Adipocyte (in vitro differentiated cells): ENCODE measurements at regions not wholly inside any gene's neighbourhood (a gene's known extent, or its start where the extent isn't known, plus 50 kb on each side); places are given as distances from the start of the nearest gene placed in this dataset.
"Not testable (repeated sequence)": the region's sequence is repeated elsewhere in the genome, so short reads cannot be mapped to it uniquely, and the experiment has no call there.

Experiments used
- DNase-seq: peaks from one replicate; pipeline ENCODE4 v3.0.0-alpha.2; 2015; ENCODE audit warnings: low read depth
- H3K27me3 ChIP-seq: replicated peaks from 2 replicates; pipeline ENCODE4 v1.7.0; 2013; ENCODE audit warnings: mild to moderate bottlenecking, low read length, moderate library complexity; ENCODE audit not compliant: control insufficient read depth, insufficient read depth
- H3K36me3 ChIP-seq: 2 replicates; pipeline ENCODE4 v1.7.0; 2013; ENCODE audit warnings: low read length, mild to moderate bottlenecking, moderate library complexity; ENCODE audit not compliant: control insufficient read depth, insufficient read depth, severe bottlenecking
- H3K4me1 ChIP-seq: 2 replicates; pipeline ENCODE4 v1.7.0; 2013; ENCODE audit warnings: mild to moderate bottlenecking, low read length, moderate library complexity; ENCODE audit not compliant: control insufficient read depth, insufficient read depth
- H3K4me3 ChIP-seq: 2 replicates; pipeline ENCODE4 v1.7.0; 2013; ENCODE audit warnings: mild to moderate bottlenecking, low read length, moderate library complexity
- H3K9ac ChIP-seq: 2 replicates; pipeline ENCODE4 v1.7.0; 2013; ENCODE audit warnings: mild to moderate bottlenecking, low read length, moderate library complexity
- H3K9me3 ChIP-seq: 2 replicates; pipeline ENCODE4 v1.7.0; 2013; ENCODE audit warnings: mild to moderate bottlenecking, low read length, moderate library complexity; ENCODE audit not compliant: control insufficient read depth

- no peaks in the 10 kb centered on the region for H3K36me3 ChIP-seq
- no peaks in the 10 kb centered on the region for H3K27me3 ChIP-seq
- H3K9me3 ChIP-seq: no peaks in the 10 kb centered on the region
- H3K9ac ChIP-seq: no peak overlapping the region
- H3K4me3 ChIP-seq: no peak overlapping the region
- H3K4me1 ChIP-seq: no peaks in the 10 kb centered on the region
- no peak for DNase-seq
Observed at GRCh38 chr9:74122661-74123060, 374.5 kb upstream of the RORB start.

DNA sequence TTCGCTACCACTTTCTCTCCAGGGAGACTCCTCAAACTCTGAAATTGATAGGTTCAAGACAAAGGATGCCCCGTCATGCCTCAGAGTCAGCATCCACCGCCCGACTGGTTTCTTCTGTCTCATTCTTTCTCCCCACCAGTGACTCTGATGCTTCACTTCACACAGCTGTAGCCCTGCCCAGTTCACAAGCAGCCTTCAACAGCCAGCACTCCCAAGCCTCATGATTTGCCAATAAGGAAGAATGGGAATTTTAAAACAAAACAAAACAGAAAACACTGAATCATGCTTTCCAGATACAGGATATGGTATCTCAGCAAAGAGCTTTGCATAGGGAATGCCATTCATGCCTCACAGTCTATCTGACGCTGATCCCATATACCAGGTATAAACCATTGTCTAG lies 371.2 kb upstream of the RORB start:
- no peaks in the 10 kb centered on the region for H3K36me3 ChIP-seq
- no peak overlapping the region for H3K9ac ChIP-seq
- H3K9me3 ChIP-seq: no peaks in the 10 kb centered on the region
- H3K27me3 ChIP-seq: no peaks in the 10 kb centered on the region
- no peak overlapping the region for H3K4me3 ChIP-seq
- no peaks in the 10 kb centered on the region for H3K4me1 ChIP-seq
- peak; percentile 1 for DNase-seq

DNA sequence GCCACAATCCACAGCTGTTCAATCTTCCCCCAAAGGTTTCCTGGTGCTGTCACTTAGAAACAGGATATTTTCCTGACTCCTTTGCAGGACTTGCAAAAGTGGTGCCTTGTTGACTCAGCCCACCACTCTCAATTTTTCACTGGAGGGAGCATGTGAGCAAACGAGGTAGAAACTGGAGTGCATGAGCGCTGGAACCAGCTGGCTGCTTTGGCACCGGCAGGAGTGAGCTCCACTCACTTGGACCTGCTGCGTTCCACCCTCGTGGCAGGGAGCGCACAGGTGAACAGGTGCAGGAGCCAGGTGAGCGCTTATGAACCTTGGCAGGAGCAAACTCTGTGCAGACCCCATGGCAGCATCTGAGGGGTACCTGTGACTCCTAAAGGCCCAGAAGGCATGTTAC lies 364.1 kb upstream of the RORB start:
- H3K4me1 ChIP-seq: no peaks in the 10 kb centered on the region
- DNase-seq: no peak
- no peak overlapping the region for H3K4me3 ChIP-seq
- no peaks in the 10 kb centered on the region for H3K9me3 ChIP-seq
- H3K36me3 ChIP-seq: no peaks in the 10 kb centered on the region
- H3K27me3 ChIP-seq: no peaks in the 10 kb centered on the region
- no peak overlapping the region for H3K9ac ChIP-seq

DNA sequence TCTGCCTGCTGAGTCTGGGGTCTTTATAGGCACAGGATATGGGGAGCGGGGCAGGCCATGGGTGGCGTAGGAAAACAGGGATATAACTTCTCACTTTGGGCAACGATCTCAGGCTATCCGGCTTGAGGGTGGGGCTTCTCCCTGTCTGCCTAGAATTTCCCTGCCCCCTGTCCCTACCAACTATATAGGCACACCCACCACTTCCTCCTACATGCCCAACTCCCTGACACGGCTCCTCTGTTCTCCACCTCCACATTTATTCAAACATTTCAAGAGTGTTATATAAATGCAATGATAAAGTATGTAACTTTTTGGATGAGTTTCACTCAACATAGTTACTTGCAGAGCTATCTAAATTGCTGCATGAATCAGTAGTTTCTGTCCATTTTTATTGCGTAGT lies 363.2 kb upstream of the RORB start:
- Histone ChIP-seq H3K27me3 (no peaks in the 10 kb centered on the region), H3K9ac (no peak overlapping the region), H3K4me1 (no peaks in the 10 kb centered on the region), H3K9me3 (no peaks in the 10 kb centered on the region), H3K36me3 (no peaks in the 10 kb centered on the region), H3K4me3 (no peak overlapping the region)
- no peak for DNase-seq

- H3K4me1 ChIP-seq: no peaks in the 10 kb centered on the region
- H3K9me3 ChIP-seq: no peaks in the 10 kb centered on the region
- DNase-seq: no peak
- no peak overlapping the region for H3K9ac ChIP-seq
- no peaks in the 10 kb centered on the region for H3K27me3 ChIP-seq
- no peak overlapping the region for H3K4me3 ChIP-seq
- no peaks in the 10 kb centered on the region for H3K36me3 ChIP-seq
Observed at GRCh38 chr9:74138182-74138581, 359.0 kb upstream of the RORB start.

DNA sequence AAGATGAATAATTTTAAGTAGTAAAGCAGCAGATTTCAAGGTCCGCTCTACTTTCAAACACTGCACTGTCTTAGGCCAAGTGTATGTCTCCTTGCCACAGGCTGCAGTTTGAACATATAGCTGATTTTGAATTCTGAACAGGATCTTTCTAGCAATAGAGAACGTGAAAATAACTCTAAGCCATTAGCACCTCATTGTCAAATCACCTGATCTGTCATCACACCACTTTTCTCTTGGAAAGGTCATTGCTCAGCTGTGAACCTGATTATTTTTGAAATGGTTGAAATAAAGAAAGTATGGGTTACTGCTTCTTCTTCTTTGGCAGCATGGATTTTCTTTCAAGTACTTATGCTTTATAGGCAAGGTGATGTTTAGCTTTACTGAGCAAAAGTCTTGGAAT lies 357.0 kb upstream of the RORB start:
- Histone ChIP-seq H3K27me3 (no peaks in the 10 kb centered on the region), H3K36me3 (no peaks in the 10 kb centered on the region), H3K4me1 (no peaks in the 10 kb centered on the region), H3K4me3 (no peak overlapping the region), H3K9me3 (no peaks in the 10 kb centered on the region), H3K9ac (no peak overlapping the region)
- DNase-seq: no peak

- no peaks in the 10 kb centered on the region for H3K27me3 ChIP-seq
- H3K4me3 ChIP-seq: no peak overlapping the region
- H3K9me3 ChIP-seq: no peaks in the 10 kb centered on the region
- no peak overlapping the region for H3K9ac ChIP-seq
- DNase-seq: no peak
- no peaks in the 10 kb centered on the region for H3K36me3 ChIP-seq
- no peaks in the 10 kb centered on the region for H3K4me1 ChIP-seq
Observed at GRCh38 chr9:74147906-74148305, 349.2 kb upstream of the RORB start.

- no peaks in the 10 kb centered on the region for H3K4me1 ChIP-seq
- H3K9ac ChIP-seq: no peak overlapping the region
- no peak for DNase-seq
- no peaks in the 10 kb centered on the region for H3K36me3 ChIP-seq
- no peaks in the 10 kb centered on the region for H3K9me3 ChIP-seq
- no peak overlapping the region for H3K4me3 ChIP-seq
- no peaks in the 10 kb centered on the region for H3K27me3 ChIP-seq
Observed at GRCh38 chr9:74172874-74173273, 324.3 kb upstream of the RORB start.

DNA sequence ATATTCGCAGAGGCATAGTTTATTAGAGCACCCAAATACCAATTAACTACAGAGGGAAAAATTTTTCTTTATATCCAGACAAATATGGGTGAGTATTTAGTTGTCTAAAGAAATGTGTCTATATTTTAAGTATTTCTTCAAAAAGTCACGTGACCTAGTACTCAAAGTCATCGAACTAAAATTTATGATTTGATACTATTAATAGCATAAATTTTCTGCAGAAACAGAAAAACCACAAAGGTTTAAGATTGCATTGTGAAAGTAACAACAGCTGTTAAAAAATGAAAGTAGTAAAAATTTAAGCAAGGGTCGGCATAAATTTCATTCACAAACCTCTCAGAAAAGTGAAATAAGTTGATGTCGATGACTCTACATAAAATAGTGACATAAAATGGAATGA lies 323.9 kb upstream of the RORB start:
- H3K4me3 ChIP-seq: no peak overlapping the region
- no peak for DNase-seq
- no peaks in the 10 kb centered on the region for H3K36me3 ChIP-seq
- H3K4me1 ChIP-seq: no peaks in the 10 kb centered on the region
- H3K27me3 ChIP-seq: no peaks in the 10 kb centered on the region
- no peaks in the 10 kb centered on the region for H3K9me3 ChIP-seq
- no peak overlapping the region for H3K9ac ChIP-seq

DNA sequence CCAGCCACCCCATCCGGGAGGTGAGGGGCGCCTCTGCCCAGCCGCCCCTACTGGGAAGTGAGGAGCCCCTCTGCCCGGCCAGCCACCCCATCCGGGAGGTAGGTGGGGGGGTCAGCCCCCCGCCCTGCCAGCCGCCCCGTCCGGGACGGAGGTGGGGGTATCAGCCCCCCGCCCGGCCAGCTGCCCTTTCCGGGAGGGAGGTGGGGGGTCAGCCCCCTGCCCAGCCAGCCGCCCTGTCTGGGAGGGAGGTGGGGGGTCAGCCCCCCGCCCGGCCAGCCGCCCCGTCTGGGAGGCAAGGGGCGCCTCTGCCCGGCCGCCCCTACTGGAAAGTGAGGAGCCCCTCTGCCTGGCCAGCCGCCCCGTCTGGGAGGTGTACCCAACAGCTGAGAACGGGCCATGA lies 299.4 kb upstream of the RORB start:
- H3K4me3 ChIP-seq, H3K27me3 ChIP-seq, DNase-seq, H3K9ac ChIP-seq, H3K36me3 ChIP-seq, H3K9me3 ChIP-seq, H3K4me1 ChIP-seq: not testable (repeated sequence)

DNA sequence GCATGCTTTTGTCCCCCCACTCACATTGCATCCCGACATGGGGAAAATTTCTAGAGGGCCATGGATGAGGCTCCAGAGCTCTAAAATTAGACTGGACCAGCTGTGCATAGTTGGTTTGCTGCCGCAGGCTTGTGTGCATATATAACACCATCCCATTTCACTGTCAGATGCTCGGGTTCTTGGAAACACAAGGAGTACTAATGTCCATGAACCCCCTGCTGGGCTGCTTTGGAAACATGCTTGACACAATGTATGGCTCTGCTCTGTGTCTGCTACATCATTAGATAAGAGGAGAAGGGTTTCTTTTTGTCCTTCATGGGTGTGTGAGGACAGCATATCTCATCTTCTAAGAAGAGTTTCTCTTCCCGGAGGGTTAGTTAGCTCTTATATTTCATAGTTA lies 292.1 kb upstream of the RORB start:
- Histone ChIP-seq H3K9ac (no peak overlapping the region), H3K27me3 (no peaks in the 10 kb centered on the region), H3K36me3 (no peaks in the 10 kb centered on the region), H3K4me1 (no peaks in the 10 kb centered on the region), H3K4me3 (no peak overlapping the region), H3K9me3 (no peaks in the 10 kb centered on the region)
- no peak for DNase-seq

GRCh38 chr9:74218385-74219063 lies 278.6 kb upstream of the RORB start:
- Histone ChIP-seq H3K4me1 (no peaks in the 10 kb centered on the region), H3K9me3 (no peaks in the 10 kb centered on the region), H3K27me3 (no peaks in the 10 kb centered on the region), H3K9ac (no peak overlapping the region), H3K4me3 (no peak overlapping the region), H3K36me3 (no peaks in the 10 kb centered on the region)
- no peak for DNase-seq
